RCC 7860 (cell line): ENCODE measurements at regions not wholly inside any gene's neighbourhood (a gene's known extent, or its start where the extent isn't known, plus 50 kb on each side); places are given as distances from the start of the nearest gene placed in this dataset.
"Not testable (repeated sequence)": the region's sequence is repeated elsewhere in the genome, so short reads cannot be mapped to it uniquely, and the experiment has no call there.

Experiments
- DNase-seq: peaks from one replicate; pipeline ENCODE4 v3.0.0-alpha.2; 2015; ENCODE audit warnings: low spot score
- FAIRE-seq: peaks from 2 replicates; lab custom pipeline; 2012; peaks lifted over from hg19 to GRCh38; lab: Jason Lieb, UNC

GRCh38 chr13:76632401-76633044 lies 253.7 kb downstream of the KCTD12 start:
- FAIRE-seq: no peak
- DNase-seq: no peak

GRCh38 chr13:76630629-76631230 lies 255.5 kb downstream of the KCTD12 start:
- FAIRE-seq: no peak
- no peak for DNase-seq

- no peak for FAIRE-seq
- no peak for DNase-seq
These were observed 263.7 kb downstream of the KCTD12 start for GRCh38 chr13:76622315-76623040.

GRCh38 chr13:76621705-76622104 lies 264.5 kb downstream of the KCTD12 start:
- no peak for DNase-seq
- FAIRE-seq: no peak

GRCh38 chr13:76620036-76620435 lies 266.2 kb downstream of the KCTD12 start:
- FAIRE-seq (no peak), DNase-seq (no peak)

- DNase-seq (no peak), FAIRE-seq (no peak)
These were observed 266.6 kb downstream of the KCTD12 start for GRCh38 chr13:76619631-76620030.

- FAIRE-seq: no peak
- DNase-seq: no peak
These were observed 275.3 kb downstream of the KCTD12 start for GRCh38 chr13:76610819-76611415.

- FAIRE-seq: no peak
- DNase-seq: no peak
These were observed 276.6 kb downstream of the KCTD12 start for GRCh38 chr13:76609643-76610042.

- FAIRE-seq (no peak), DNase-seq (no peak)
These were observed 278.3 kb downstream of the KCTD12 start for GRCh38 chr13:76607866-76608265.

- DNase-seq (no peak), FAIRE-seq (no peak)
These were observed 286.1 kb downstream of the KCTD12 start for GRCh38 chr13:76600081-76600480.

GRCh38 chr13:76597868-76598267 lies 288.3 kb downstream of the KCTD12 start:
- DNase-seq: no peak
- no peak for FAIRE-seq

- FAIRE-seq: no peak
- DNase-seq: no peak
These were observed 290.0 kb downstream of the KCTD12 start for GRCh38 chr13:76596216-76596615.

GRCh38 chr13:76594435-76594834 lies 291.8 kb downstream of the KCTD12 start:
- DNase-seq: no peak
- FAIRE-seq: no peak

- DNase-seq: no peak
- FAIRE-seq: no peak
These were observed 299.4 kb downstream of the KCTD12 start for GRCh38 chr13:76586842-76587241.

GRCh38 chr13:76579701-76580100 lies 306.5 kb downstream of the KCTD12 start:
- no peak for FAIRE-seq
- no peak for DNase-seq

- not testable (repeated sequence) for FAIRE-seq, DNase-seq
These were observed 310.6 kb downstream of the KCTD12 start for GRCh38 chr13:76575634-76576033.

GRCh38 chr13:76570510-76570971 lies 315.7 kb downstream of the KCTD12 start:
- DNase-seq (no peak), FAIRE-seq (no peak)

GRCh38 chr13:76556627-76557026 lies 329.6 kb downstream of the KCTD12 start:
- DNase-seq: no peak
- FAIRE-seq: no peak

GRCh38 chr13:76552807-76553206 lies 333.4 kb downstream of the KCTD12 start:
- no peak for FAIRE-seq

GRCh38 chr13:76552041-76552772 lies 334.0 kb downstream of the KCTD12 start:
- FAIRE-seq (no peak), DNase-seq (no peak)

More at GRCh38 chr13:76552807-76553206, 333.4 kb downstream of the KCTD12 start:
- DNase-seq: no peak

GRCh38 chr13:76542176-76542575 lies 344.0 kb downstream of the KCTD12 start:
- FAIRE-seq (no peak), DNase-seq (no peak)
